Testis (tissue), 2 donors: ENCODE measurements at regions not wholly inside any gene's neighbourhood (a gene's known extent, or its start where the extent isn't known, plus 50 kb on each side); places are given as distances from the start of the nearest gene placed in this dataset.

Source experiments
- DNase-seq: peaks from one replicate; pipeline ENCODE4 v3.0.0-alpha.2; 2019
- H3K27ac ChIP-seq, 2 donors: fragments of 200-600 bp; sonication (generic); one replicate each; pipeline ENCODE4 v1.5.1; 2019
- H3K27me3 ChIP-seq: fragments of 200-600 bp; sonication (generic); one replicate; pipeline ENCODE4 v1.5.1; 2019
- H3K36me3 ChIP-seq: fragments of 200-600 bp; sonication (generic); one replicate; pipeline ENCODE4 v1.5.1; 2017; ENCODE audit warnings: low read depth; ENCODE audit errors: missing control alignments
- H3K4me1 ChIP-seq: fragments of 200-600 bp; sonication (generic); one replicate; pipeline ENCODE4 v1.5.1; 2019
- H3K4me3 ChIP-seq, 2 donors: fragments of 200-600 bp; sonication (generic); one replicate each; pipeline ENCODE4 v1.5.1; 2017 to 2019
- H3K9me3 ChIP-seq: fragments of 200-600 bp; sonication (generic); one replicate; pipeline ENCODE4 v1.5.1; 2017
- POLR2A ChIP-seq: fragments of 450-650 bp; IDR thresholded peaks from one replicate; pipeline ENCODE4 v1.6.1; 2017; ENCODE audit warnings: antibody characterized with exemption, mild to moderate bottlenecking, moderate library complexity
- WGBS, 2 donors: methylation state at CpG; one replicate each; pipeline ENCODE4 v1.1.5; 2018; 5-methylcytosine and 5-hydroxymethylcytosine counted together
- intact Hi-C: fragments of 100-400 bp; cut with DNase I; formaldehyde crosslinking; loops from one replicate; pipeline ENCODE4 v1.15.1; 2023; ENCODE audit warnings: low total_unique reads
- TF ChIP-seq, protein P1 (sequence below), 3 experiments: fragments of 450-650 bp in 2 of 3; fragments of 200-600 bp in 1 of 3; sonication (generic) in 1 of 3; IDR thresholded peaks; one replicate each; pipeline ENCODE4 v1.5.1; 2016 to 2019; ENCODE audit warnings: antibody characterized with exemption in 3 of 3, mild to moderate bottlenecking in 2 of 3, moderate library complexity in 1 of 3

GRCh38 chr11:70627219-70627618 is 228.9 kb downstream of the CTTN start:
- peaks cover 4% of the 10 kb centered on the region for H3K4me1 ChIP-seq
- no peaks in the 10 kb centered on the region for H3K9me3 ChIP-seq
- intact Hi-C loops = no loop called here
- H3K27ac ChIP-seq = no peak overlapping the region
- H3K27me3 ChIP-seq = no peaks in the 10 kb centered on the region
- TF ChIP-seq, protein P1, sequence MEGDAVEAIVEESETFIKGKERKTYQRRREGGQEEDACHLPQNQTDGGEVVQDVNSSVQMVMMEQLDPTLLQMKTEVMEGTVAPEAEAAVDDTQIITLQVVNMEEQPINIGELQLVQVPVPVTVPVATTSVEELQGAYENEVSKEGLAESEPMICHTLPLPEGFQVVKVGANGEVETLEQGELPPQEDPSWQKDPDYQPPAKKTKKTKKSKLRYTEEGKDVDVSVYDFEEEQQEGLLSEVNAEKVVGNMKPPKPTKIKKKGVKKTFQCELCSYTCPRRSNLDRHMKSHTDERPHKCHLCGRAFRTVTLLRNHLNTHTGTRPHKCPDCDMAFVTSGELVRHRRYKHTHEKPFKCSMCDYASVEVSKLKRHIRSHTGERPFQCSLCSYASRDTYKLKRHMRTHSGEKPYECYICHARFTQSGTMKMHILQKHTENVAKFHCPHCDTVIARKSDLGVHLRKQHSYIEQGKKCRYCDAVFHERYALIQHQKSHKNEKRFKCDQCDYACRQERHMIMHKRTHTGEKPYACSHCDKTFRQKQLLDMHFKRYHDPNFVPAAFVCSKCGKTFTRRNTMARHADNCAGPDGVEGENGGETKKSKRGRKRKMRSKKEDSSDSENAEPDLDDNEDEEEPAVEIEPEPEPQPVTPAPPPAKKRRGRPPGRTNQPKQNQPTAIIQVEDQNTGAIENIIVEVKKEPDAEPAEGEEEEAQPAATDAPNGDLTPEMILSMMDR (IDR thresholded peaks at IDR 0.05) = no peak
- no peak for TF ChIP-seq POLR2A
- no peaks in the 10 kb centered on the region for H3K36me3 ChIP-seq
- no peak for DNase-seq
- 88 to 90% methylated on average over 8 of the region's 8 CpGs for WGBS, 2 donors
- no peak overlapping the region for H3K4me3 ChIP-seq

- WGBS, 2 donors = 75 to 87% methylated on average over 11 to 18 of the region's 19 CpGs
- no peaks in the 10 kb centered on the region for H3K36me3 ChIP-seq
- no peaks in the 10 kb centered on the region for H3K27me3 ChIP-seq
- no peak for DNase-seq
- H3K4me1 ChIP-seq = peaks cover 4% of the 10 kb centered on the region
- no peak for TF ChIP-seq POLR2A
- TF ChIP-seq, protein P1 (IDR thresholded peaks at IDR 0.05) = no peak
- peak overlapping the region in 1 of 2 donors; percentile 48 for H3K27ac ChIP-seq
- no peaks in the 10 kb centered on the region for H3K9me3 ChIP-seq
- intact Hi-C loops = no loop called here
- no peak overlapping the region for H3K4me3 ChIP-seq
Measured at GRCh38 chr11:70628176-70628854, 230.0 kb downstream of the CTTN start.

DNA sequence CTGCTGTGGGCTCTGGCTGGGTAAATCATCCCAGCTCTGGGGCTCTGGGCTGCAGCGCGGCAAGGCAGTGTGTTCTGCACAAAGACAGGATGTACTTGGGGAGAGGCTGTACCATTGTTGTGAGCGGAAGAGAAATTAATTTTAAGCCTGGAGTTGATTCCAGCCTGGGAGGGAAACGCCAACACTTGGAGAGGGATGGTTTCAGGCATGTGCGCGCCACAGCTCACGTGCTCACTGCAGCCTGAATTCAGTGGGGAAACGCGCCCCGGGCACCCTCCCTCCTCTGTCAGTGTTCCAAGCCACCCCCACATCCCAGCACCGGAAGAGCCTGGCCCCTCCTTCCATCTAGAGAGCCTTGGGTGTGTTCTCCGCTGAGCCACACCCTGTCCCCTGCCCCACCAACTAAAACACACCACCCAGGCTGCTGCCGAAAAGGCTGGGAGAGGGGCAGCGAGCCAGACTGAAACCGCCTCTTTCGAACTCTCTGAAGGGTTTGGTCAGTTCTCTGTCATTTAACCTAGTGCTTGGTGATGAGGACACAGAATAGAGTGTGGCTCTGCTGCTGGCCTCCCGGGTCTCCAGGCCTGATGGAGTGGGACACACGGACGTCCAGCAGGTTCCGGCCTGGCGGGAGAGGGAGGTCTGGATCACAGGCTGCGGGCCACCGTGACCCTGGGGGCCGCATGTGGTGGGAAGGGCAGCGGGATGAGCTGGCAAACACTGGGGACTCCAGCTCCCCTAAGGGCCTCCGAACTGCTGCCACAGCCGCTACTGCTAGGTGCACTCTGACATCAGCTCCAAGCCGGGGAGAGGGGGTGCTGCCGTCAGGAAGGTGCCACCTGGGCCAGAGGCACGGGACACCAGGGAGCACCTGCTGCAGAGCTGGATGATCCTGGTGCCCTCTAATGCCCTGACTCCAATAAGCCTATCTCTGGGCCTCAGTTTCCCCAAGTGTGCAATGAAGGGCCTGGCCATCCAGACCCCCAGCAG is 230.8 kb downstream of the CTTN start:
- Histone ChIP-seq H3K27ac (peak overlapping the region in 1 of 2 donors; percentile 48), H3K9me3 (no peaks in the 10 kb centered on the region), H3K36me3 (no peaks in the 10 kb centered on the region), H3K27me3 (no peaks in the 10 kb centered on the region), H3K4me1 (peaks cover 4% of the 10 kb centered on the region), H3K4me3 (no peak overlapping the region)
- TF ChIP-seq POLR2A = no peak
- TF ChIP-seq, protein P1 (IDR thresholded peaks at IDR 0.05) = no peak
- intact Hi-C loops = no loop called here
- WGBS, 2 donors = 50 to 61% methylated on average over 15 to 30 of the region's 30 CpGs
- peak; percentile 73 for DNase-seq

GRCh38 chr11:70630068-70630467 is 231.7 kb downstream of the CTTN start:
- TF ChIP-seq POLR2A = no peak
- TF ChIP-seq, protein P1 (IDR thresholded peaks at IDR 0.05) = no peak
- H3K36me3 ChIP-seq = no peaks in the 10 kb centered on the region
- H3K27me3 ChIP-seq = no peaks in the 10 kb centered on the region
- intact Hi-C loops = no loop called here
- H3K9me3 ChIP-seq = no peaks in the 10 kb centered on the region
- no peak for DNase-seq
- peaks cover 4% of the 10 kb centered on the region for H3K4me1 ChIP-seq
- H3K4me3 ChIP-seq = no peak overlapping the region
- 96 to 99% methylated on average over 7 to 9 of the region's 9 CpGs for WGBS, 2 donors
- no peak overlapping the region for H3K27ac ChIP-seq
